ENCODE measurements at regions not wholly inside any gene's neighbourhood (a gene's known extent, or its start where the extent isn't known, plus 50 kb on each side); places are given as distances from the start of the nearest gene placed in this dataset.
"Not testable (repeated sequence)": the region's sequence is repeated elsewhere in the genome, so short reads cannot be mapped to it uniquely, and the experiment has no call there.

GRCh38 chrY:19601113-19601512 lies 143.4 kb downstream of the KDM5D start:
- H3K27ac ChIP-seq = no peak overlapping the region
- no peaks in the 10 kb centered on the region for H3K4me1 ChIP-seq
- FAIRE-seq (no peak), ATAC-seq (no peak), DNase-seq (no peak)
- H3K27me3 ChIP-seq = no peaks in the 10 kb centered on the region
- H3K36me3 ChIP-seq = no peaks in the 10 kb centered on the region
- intact Hi-C loops (cut with DNase I) = no loop called here
- TF ChIP-seq CTCF (IDR thresholded peaks at IDR 0.05) = no peak
- no peak overlapping the region for H3K4me3 ChIP-seq
- 69% methylated on average over 3 of the region's 3 CpGs; no CpG with 5 or more reads in 1 of the 2 donors for WGBS, 2 donors
- H3K9me3 ChIP-seq = no peaks in the 10 kb centered on the region

- H3K36me3 ChIP-seq = no peaks in the 10 kb centered on the region
- no peaks in the 10 kb centered on the region for H3K9me3 ChIP-seq
- no peak overlapping the region for H3K4me3 ChIP-seq
- ATAC-seq (no peak), DNase-seq (no peak), FAIRE-seq (no peak)
- no peak overlapping the region for H3K27ac ChIP-seq
- 87% methylated on average over 3 of the region's 3 CpGs; no CpG with 5 or more reads in 1 of the 2 donors for WGBS, 2 donors
- intact Hi-C loops (cut with DNase I) = no loop called here
- no peak for TF ChIP-seq CTCF (IDR thresholded peaks at IDR 0.05)
- H3K27me3 ChIP-seq = no peaks in the 10 kb centered on the region
- H3K4me1 ChIP-seq = no peaks in the 10 kb centered on the region
These were observed 143.8 kb downstream of the KDM5D start for GRCh38 chrY:19600711-19601110.

- FAIRE-seq = no peak
- Histone ChIP-seq H3K27ac (no peak overlapping the region), H3K36me3 (no peaks in the 10 kb centered on the region), H3K4me3 (no peak overlapping the region), H3K27me3 (no peaks in the 10 kb centered on the region), H3K4me1 (no peaks in the 10 kb centered on the region), H3K9me3 (no peaks in the 10 kb centered on the region)
- intact Hi-C loops (cut with DNase I) = no loop called here
- no peak for ATAC-seq
- no peak for TF ChIP-seq CTCF (IDR thresholded peaks at IDR 0.05)
- DNase-seq = no peak
These were observed 154.3 kb downstream of the KDM5D start for GRCh38 chrY:19590235-19590634.

GRCh38 chrY:19589664-19590063 lies 154.9 kb downstream of the KDM5D start:
- FAIRE-seq (no peak), ATAC-seq (no peak), DNase-seq (no peak)
- Histone ChIP-seq H3K4me3 (no peak overlapping the region), H3K36me3 (no peaks in the 10 kb centered on the region), H3K4me1 (no peaks in the 10 kb centered on the region), H3K9me3 (no peaks in the 10 kb centered on the region), H3K27me3 (no peaks in the 10 kb centered on the region), H3K27ac (no peak overlapping the region)
- WGBS, 2 donors = 60% methylated on average over 1 of the region's 1 CpG; no CpG with 5 or more reads in 1 of the 2 donors
- no peak for TF ChIP-seq CTCF (IDR thresholded peaks at IDR 0.05)
- intact Hi-C loops (cut with DNase I) = no loop called here

GRCh38 chrY:19587311-19587710 lies 157.2 kb downstream of the KDM5D start:
- Histone ChIP-seq H3K27me3 (no peaks in the 10 kb centered on the region), H3K9me3 (no peaks in the 10 kb centered on the region), H3K4me3 (no peak overlapping the region), H3K36me3 (no peaks in the 10 kb centered on the region), H3K4me1 (no peaks in the 10 kb centered on the region), H3K27ac (no peak overlapping the region)
- no peak for DNase-seq
- WGBS, 2 donors = 90% methylated on average over 3 of the region's 3 CpGs; no CpG with 5 or more reads in 1 of the 2 donors
- ATAC-seq = no peak
- FAIRE-seq = no peak
- intact Hi-C loops (cut with DNase I) = no loop called here
- no peak for TF ChIP-seq CTCF (IDR thresholded peaks at IDR 0.05)

- intact Hi-C loops (cut with DNase I); H3K9me3 ChIP-seq; H3K27me3 ChIP-seq; FAIRE-seq; H3K4me3 ChIP-seq; H3K27ac ChIP-seq; H3K4me1 ChIP-seq; H3K36me3 ChIP-seq; ATAC-seq; DNase-seq: not testable (repeated sequence)
- 79% methylated on average over 3 of the region's 3 CpGs; no CpG with 5 or more reads in 1 of the 2 donors for WGBS, 2 donors
These were observed 163.5 kb downstream of the KDM5D start for GRCh38 chrY:19580990-19581389.

All from pancreas (tissue), 10 donors.